ENCODE measurements at regions not wholly inside any gene's neighbourhood (a gene's known extent, or its start where the extent isn't known, plus 50 kb on each side); places are given as distances from the start of the nearest gene placed in this dataset.
"Not testable (repeated sequence)": the region's sequence is repeated elsewhere in the genome, so short reads cannot be mapped to it uniquely, and the experiment has no call there.

- Mint-ChIP-seq H3K4me1 (no peaks in the 10 kb centered on the region), H3K36me3 (ENCODE audit: low read depth) (no peaks in the 10 kb centered on the region), H3K27me3 (ENCODE audit: low read depth) (peaks cover 40% of the 10 kb centered on the region), H3K27ac (no peak overlapping the region), H3K4me3 (no peak overlapping the region), H3K9me3 (no peaks in the 10 kb centered on the region)
- TF ChIP-seq, protein P1, sequence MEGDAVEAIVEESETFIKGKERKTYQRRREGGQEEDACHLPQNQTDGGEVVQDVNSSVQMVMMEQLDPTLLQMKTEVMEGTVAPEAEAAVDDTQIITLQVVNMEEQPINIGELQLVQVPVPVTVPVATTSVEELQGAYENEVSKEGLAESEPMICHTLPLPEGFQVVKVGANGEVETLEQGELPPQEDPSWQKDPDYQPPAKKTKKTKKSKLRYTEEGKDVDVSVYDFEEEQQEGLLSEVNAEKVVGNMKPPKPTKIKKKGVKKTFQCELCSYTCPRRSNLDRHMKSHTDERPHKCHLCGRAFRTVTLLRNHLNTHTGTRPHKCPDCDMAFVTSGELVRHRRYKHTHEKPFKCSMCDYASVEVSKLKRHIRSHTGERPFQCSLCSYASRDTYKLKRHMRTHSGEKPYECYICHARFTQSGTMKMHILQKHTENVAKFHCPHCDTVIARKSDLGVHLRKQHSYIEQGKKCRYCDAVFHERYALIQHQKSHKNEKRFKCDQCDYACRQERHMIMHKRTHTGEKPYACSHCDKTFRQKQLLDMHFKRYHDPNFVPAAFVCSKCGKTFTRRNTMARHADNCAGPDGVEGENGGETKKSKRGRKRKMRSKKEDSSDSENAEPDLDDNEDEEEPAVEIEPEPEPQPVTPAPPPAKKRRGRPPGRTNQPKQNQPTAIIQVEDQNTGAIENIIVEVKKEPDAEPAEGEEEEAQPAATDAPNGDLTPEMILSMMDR (IDR thresholded peaks at IDR 0.05; ENCODE audit: unreplicated experiment in 3 of 3), result no peak
Measured at GRCh38 chr15:59892985-59893384, 111.1 kb upstream of the FOXB1 start.

- peaks cover 40% of the 10 kb centered on the region for H3K27me3 Mint-ChIP-seq (ENCODE audit: low read depth)
- not testable (repeated sequence) for H3K9me3 Mint-ChIP-seq; H3K27ac Mint-ChIP-seq; H3K4me3 Mint-ChIP-seq; H3K36me3 Mint-ChIP-seq (ENCODE audit: low read depth)
- peaks cover 13% of the 10 kb centered on the region for H3K4me1 Mint-ChIP-seq
Measured at GRCh38 chr15:59887870-59888269, 116.2 kb upstream of the FOXB1 start.

GRCh38 chr15:59887211-59887610 lies 116.9 kb upstream of the FOXB1 start:
- no peak overlapping the region for H3K27ac Mint-ChIP-seq
- no peaks in the 10 kb centered on the region for H3K36me3 Mint-ChIP-seq (ENCODE audit: low read depth)
- H3K4me1 Mint-ChIP-seq, result peaks cover 13% of the 10 kb centered on the region
- H3K27me3 Mint-ChIP-seq (ENCODE audit: low read depth), result peaks cover 38% of the 10 kb centered on the region
- TF ChIP-seq, protein P1 (IDR thresholded peaks at IDR 0.05; ENCODE audit: unreplicated experiment in 3 of 3), result no peak
- no peaks in the 10 kb centered on the region for H3K9me3 Mint-ChIP-seq
- H3K4me3 Mint-ChIP-seq, result no peak overlapping the region

- TF ChIP-seq, protein P1 (IDR thresholded peaks at IDR 0.05; ENCODE audit: unreplicated experiment in 3 of 3), result no peak
- Mint-ChIP-seq H3K4me3 (no peak overlapping the region), H3K27me3 (ENCODE audit: low read depth) (peaks cover 38% of the 10 kb centered on the region), H3K36me3 (ENCODE audit: low read depth) (no peaks in the 10 kb centered on the region), H3K27ac (no peak overlapping the region), H3K4me1 (peaks cover 13% of the 10 kb centered on the region), H3K9me3 (no peaks in the 10 kb centered on the region)
Measured at GRCh38 chr15:59886441-59886840, 117.7 kb upstream of the FOXB1 start.

- H3K9me3 Mint-ChIP-seq, result no peaks in the 10 kb centered on the region
- no peaks in the 10 kb centered on the region for H3K36me3 Mint-ChIP-seq (ENCODE audit: low read depth)
- H3K4me1 Mint-ChIP-seq, result peaks cover 13% of the 10 kb centered on the region
- H3K27ac Mint-ChIP-seq, result peak overlapping the region in 1 of 3 experiments; percentile 6
- TF ChIP-seq, protein P1 (IDR thresholded peaks at IDR 0.05; ENCODE audit: unreplicated experiment in 3 of 3), result no peak
- H3K4me3 Mint-ChIP-seq, result peak overlapping the region in 2 of 3 experiments; percentile 1 to 9
- peaks cover 33% of the 10 kb centered on the region for H3K27me3 Mint-ChIP-seq (ENCODE audit: low read depth)
Measured at GRCh38 chr15:59885832-59886231, 118.3 kb upstream of the FOXB1 start.

GRCh38 chr15:59879506-59880265 lies 124.4 kb upstream of the FOXB1 start:
- H3K27me3 Mint-ChIP-seq (ENCODE audit: low read depth), result peaks cover 26% of the 10 kb centered on the region
- H3K27ac Mint-ChIP-seq, result no peak overlapping the region
- no peak overlapping the region for H3K4me3 Mint-ChIP-seq
- no peaks in the 10 kb centered on the region for H3K36me3 Mint-ChIP-seq (ENCODE audit: low read depth)
- H3K9me3 Mint-ChIP-seq, result no peaks in the 10 kb centered on the region
- H3K4me1 Mint-ChIP-seq, result peaks cover 13% of the 10 kb centered on the region
- TF ChIP-seq, protein P1 (IDR thresholded peaks at IDR 0.05; ENCODE audit: unreplicated experiment in 3 of 3), result no peak
